Psoas muscle (tissue), 7 donors: ENCODE measurements at regions not wholly inside any gene's neighbourhood (a gene's known extent, or its start where the extent isn't known, plus 50 kb on each side); places are given as distances from the start of the nearest gene placed in this dataset.

ENCODE experiments used
- ATAC-seq, 4 donors: fragments of 200-7000 bp; cut with Tn5 transposase; one replicate each; pipeline ENCODE4 v1.9.1; 2020; ENCODE audit warnings: moderate library complexity in 3 of 4, mild to moderate bottlenecking in 2 of 4
- DNase-seq, 2 donors: peaks; one replicate each; pipeline ENCODE4 v3.0.0-alpha.2; 2020
- H3K27ac ChIP-seq: fragments of 200-600 bp; one replicate; pipeline ENCODE4 v1.8.0; 2022
- H3K27me3 ChIP-seq, 3 donors: fragments of 200-600 bp in 1 of 3; one replicate each; pipeline versions ENCODE4 v1.6.1 to v1.8.0; 2013 to 2022; ENCODE audit warnings: low read length in 2 of 3, mild to moderate bottlenecking in 2 of 3, moderate library complexity in 1 of 3; ENCODE audit not compliant: insufficient read depth in 3 of 3
- H3K36me3 ChIP-seq, 2 donors: fragments of 200-600 bp in 1 of 2; one replicate each; pipeline versions ENCODE4 v1.6.1 to v1.8.0; 2013 to 2022; ENCODE audit warnings: low read depth in 1 of 2, mild to moderate bottlenecking in 1 of 2, moderate library complexity in 1 of 2; ENCODE audit not compliant: insufficient read depth in 1 of 2
- H3K4me1 ChIP-seq: fragments of 200-600 bp; one replicate; pipeline ENCODE4 v1.8.0; 2022
- H3K4me3 ChIP-seq: fragments of 200-600 bp; one replicate; pipeline ENCODE4 v1.8.0; 2022; ENCODE audit warnings: mild to moderate bottlenecking
- H3K9me3 ChIP-seq: fragments of 200-600 bp; one replicate; pipeline ENCODE4 v1.8.0; 2022
- WGBS, 3 donors: extraction: QIAGEN DNeasy Blood & Tissue Kit; methylation state at CpG; one replicate each; pipeline versions ENCODE4 v1.1.6 to v1.1.7; 2013; 5-methylcytosine and 5-hydroxymethylcytosine counted together
- intact Hi-C, 2 donors: fragments of 100-400 bp; cut with DNase I; formaldehyde crosslinking; loops; one replicate each; pipeline versions ENCODE4 v1.11.0 to v1.14.2; 2022
- TF ChIP-seq, protein P1 (sequence below): fragments of 200-600 bp; IDR thresholded peaks from one replicate; pipeline ENCODE4 v1.8.0; 2022; ENCODE audit warnings: antibody characterized with exemption
- donor health status: healthy with polysubstance abuse.
- donor health status: DM: no; HTN: no; CAD: no; lungs with moderate emphysema.
- donor health status: Bipolar disorder and iron deficiency.
- donor health status: healthy.
- donor health status: DM: yes; HTN: yes; CAD: no.
- donor health status: DM: no; HTN: no; CAD: no.
- donor health status: DM: yes; HTN: yes; CAD: no.

DNA sequence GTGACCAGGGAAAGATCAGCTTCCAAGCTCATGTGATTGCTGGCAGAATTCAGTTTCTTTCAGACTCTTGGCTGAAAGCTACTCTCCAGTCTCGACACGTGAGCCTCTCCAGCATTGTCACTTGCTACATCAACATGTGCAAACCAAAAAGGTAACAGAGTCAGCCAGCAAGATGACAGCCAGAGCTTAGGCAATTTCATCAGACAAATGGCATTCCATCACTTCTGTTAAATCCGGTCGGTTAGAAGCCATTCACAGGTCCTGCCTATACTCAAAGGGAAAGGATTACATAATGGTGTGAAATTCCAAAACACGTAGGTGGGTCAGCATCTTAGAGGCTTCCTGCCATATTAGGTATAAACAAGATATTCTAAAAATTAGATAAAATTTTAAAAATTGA is 700.9 kb downstream of the AACS start:
- WGBS, 3 donors, result 36 to 47% (median 39%) methylated on average over 5 of the region's 5 CpGs
- Histone ChIP-seq H3K27ac (no peak overlapping the region), H3K4me1 (no peaks in the 10 kb centered on the region), H3K36me3 (no peaks in the 10 kb centered on the region), H3K27me3 (peaks cover 0 to 2% (median 0%) of the 10 kb centered on the region in 3 donors), H3K4me3 (no peak overlapping the region), H3K9me3 (no peaks in the 10 kb centered on the region)
- TF ChIP-seq, protein P1, sequence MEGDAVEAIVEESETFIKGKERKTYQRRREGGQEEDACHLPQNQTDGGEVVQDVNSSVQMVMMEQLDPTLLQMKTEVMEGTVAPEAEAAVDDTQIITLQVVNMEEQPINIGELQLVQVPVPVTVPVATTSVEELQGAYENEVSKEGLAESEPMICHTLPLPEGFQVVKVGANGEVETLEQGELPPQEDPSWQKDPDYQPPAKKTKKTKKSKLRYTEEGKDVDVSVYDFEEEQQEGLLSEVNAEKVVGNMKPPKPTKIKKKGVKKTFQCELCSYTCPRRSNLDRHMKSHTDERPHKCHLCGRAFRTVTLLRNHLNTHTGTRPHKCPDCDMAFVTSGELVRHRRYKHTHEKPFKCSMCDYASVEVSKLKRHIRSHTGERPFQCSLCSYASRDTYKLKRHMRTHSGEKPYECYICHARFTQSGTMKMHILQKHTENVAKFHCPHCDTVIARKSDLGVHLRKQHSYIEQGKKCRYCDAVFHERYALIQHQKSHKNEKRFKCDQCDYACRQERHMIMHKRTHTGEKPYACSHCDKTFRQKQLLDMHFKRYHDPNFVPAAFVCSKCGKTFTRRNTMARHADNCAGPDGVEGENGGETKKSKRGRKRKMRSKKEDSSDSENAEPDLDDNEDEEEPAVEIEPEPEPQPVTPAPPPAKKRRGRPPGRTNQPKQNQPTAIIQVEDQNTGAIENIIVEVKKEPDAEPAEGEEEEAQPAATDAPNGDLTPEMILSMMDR, result no peak
- DNase-seq (no peak), ATAC-seq (no peak)
- intact Hi-C loops, result no loop called here

DNA sequence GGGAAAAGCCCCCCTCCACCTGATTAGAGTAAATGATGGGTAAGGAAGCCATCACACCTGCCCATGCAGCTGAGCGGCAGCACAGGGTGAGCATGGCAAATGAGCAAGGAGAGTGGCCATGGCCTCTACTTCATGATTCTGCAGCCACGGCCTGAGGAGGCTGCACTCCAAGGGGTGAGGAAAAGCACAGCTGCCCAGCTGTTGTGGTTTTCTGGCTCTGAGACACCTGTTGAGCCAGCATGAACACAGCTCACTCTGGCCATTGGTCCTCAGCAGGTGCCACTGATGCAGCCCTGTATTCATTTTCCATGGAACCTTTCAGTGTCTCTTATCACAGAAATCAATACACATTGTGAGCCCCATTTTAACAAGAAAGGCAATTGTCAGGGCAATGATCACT is 707.2 kb downstream of the AACS start:
- DNase-seq, result no peak
- Histone ChIP-seq H3K27me3 (peaks cover 0 to 2% (median 1%) of the 10 kb centered on the region in 3 donors), H3K4me3 (no peak overlapping the region), H3K4me1 (no peaks in the 10 kb centered on the region), H3K27ac (no peak overlapping the region), H3K9me3 (no peaks in the 10 kb centered on the region), H3K36me3 (no peaks in the 10 kb centered on the region)
- no peak for ATAC-seq
- intact Hi-C loops, result no loop called here
- TF ChIP-seq, protein P1, result no peak
- WGBS, 3 donors, result 45 to 52% (median 52%) methylated on average over 2 of the region's 2 CpGs

DNA sequence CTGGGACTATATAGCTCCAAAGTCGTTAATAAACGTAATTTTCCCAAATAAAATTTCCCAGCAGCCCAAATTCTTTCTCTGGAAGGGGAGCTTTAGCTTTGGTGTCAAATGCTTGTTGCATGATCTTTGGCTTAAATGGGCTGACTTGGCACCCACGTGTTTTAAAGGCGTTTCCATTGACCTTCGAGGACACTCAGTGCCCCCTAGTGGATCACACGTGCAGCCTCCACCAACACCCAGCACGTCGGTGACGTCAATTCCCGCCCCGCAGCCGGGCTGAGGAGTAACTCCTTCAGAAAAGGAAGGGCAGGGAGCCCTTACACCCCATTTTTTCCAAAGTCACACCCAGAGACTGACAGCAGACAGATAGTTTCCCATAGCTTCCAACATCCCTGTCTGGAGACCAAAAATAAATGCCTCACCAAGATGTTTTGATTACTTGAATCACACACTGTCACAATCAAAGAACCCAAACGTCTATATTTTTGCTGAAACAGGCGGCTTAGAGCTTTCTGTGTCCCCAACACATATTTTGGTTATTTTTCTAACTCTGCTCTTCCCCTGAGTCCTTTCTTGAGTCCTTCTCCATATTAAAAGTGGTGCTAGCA is 707.9 kb downstream of the AACS start:
- 28 to 41% (median 28%) methylated on average over 14 of the region's 14 CpGs for WGBS, 3 donors
- no peak for DNase-seq
- H3K27ac ChIP-seq, result no peak overlapping the region
- intact Hi-C loops, result no loop called here
- H3K4me3 ChIP-seq, result no peak overlapping the region
- peaks cover 0 to 1% (median 0%) of the 10 kb centered on the region in 3 donors for H3K27me3 ChIP-seq
- TF ChIP-seq, protein P1, result no peak
- no peak for ATAC-seq
- no peaks in the 10 kb centered on the region for H3K9me3 ChIP-seq
- H3K4me1 ChIP-seq, result no peaks in the 10 kb centered on the region
- H3K36me3 ChIP-seq, result no peaks in the 10 kb centered on the region

DNA sequence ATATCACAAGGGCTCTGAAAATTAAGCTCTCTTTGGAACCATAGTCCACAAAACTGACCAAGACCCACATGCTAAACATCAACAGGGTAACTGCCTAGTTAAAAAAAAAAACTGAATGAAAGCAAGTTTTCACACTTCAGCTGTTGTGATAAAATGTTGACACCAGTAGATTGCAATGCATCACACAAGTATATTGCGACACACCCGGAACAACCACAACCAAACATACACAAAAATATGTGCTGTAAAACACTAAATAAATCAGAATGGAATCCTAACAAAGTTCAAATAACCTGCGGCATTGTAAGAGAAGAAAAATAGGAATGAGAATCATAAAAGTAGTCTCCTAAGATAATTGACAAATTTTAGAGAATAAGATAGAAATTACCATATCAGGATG is 710.3 kb downstream of the AACS start:
- ATAC-seq (no peak), DNase-seq (no peak)
- H3K27ac ChIP-seq, result no peak overlapping the region
- no peaks in the 10 kb centered on the region for H3K9me3 ChIP-seq
- TF ChIP-seq, protein P1, result no peak
- H3K27me3 ChIP-seq, result peaks cover 0 to 1% (median 0%) of the 10 kb centered on the region in 3 donors
- WGBS, 3 donors, result 93 to 98% (median 96%) methylated on average over 3 of the region's 3 CpGs
- no peaks in the 10 kb centered on the region for H3K4me1 ChIP-seq
- intact Hi-C loops, result no loop called here
- H3K4me3 ChIP-seq, result no peak overlapping the region
- no peaks in the 10 kb centered on the region for H3K36me3 ChIP-seq

DNA sequence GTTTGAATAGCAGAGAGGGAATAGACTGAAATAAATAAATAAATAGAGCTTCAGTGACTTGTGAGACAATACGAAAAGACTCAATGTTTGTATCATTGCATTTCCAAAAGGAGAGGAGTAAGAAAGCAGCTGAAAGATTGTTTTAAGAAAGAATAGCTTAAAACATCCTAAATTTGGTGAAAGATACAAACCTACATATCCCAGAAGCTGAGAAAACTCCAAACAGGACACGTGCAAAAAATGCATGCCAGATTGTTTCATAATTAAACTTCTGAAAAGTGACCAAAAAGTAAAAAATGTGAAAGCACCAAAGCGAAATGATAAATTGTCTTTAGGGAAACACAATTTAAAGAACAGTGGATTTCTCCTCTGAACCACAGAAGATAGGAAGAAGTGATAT is 711.0 kb downstream of the AACS start:
- TF ChIP-seq, protein P1, result no peak
- 78 to 82% (median 80%) methylated on average over 3 of the region's 3 CpGs for WGBS, 3 donors
- no peaks in the 10 kb centered on the region for H3K36me3 ChIP-seq
- H3K27ac ChIP-seq, result no peak overlapping the region
- H3K4me1 ChIP-seq, result no peaks in the 10 kb centered on the region
- peaks cover 0 to 1% (median 0%) of the 10 kb centered on the region in 3 donors for H3K27me3 ChIP-seq
- no peak overlapping the region for H3K4me3 ChIP-seq
- ATAC-seq, result no peak
- intact Hi-C loops, result no loop called here
- no peaks in the 10 kb centered on the region for H3K9me3 ChIP-seq
- DNase-seq, result no peak
